K562 (cell line): ENCODE measurements at regions not wholly inside any gene's neighbourhood (a gene's known extent, or its start where the extent isn't known, plus 50 kb on each side); places are given as distances from the start of the nearest gene placed in this dataset.

ENCODE experiments used
- ATAC-seq: fragments of 200-7000 bp; cut with Tn5 transposase; 3 replicates; pipeline ENCODE4 v1.9.1; 2020; ENCODE audit warnings: moderate library complexity
- BruUV-seq: library from RNA; stranded (reverse); fragments of 400-500 nt; replicated peaks from 2 replicates; lab custom pipeline; 2021; lab: Mats Ljungman, UMichigan
- CTCF ChIA-PET: fragments of 300-600 bp; formaldehyde crosslinking; extraction: SDS; loops from one replicate; lab custom pipeline; 2021; ENCODE audit warnings: low intra/inter-chr PET ratio; lab: Yijun Ruan, JAX
- POLR2A ChIA-PET: fragments of 300-600, 350-650 bp; sonication (Branson Sonifier 250); formaldehyde crosslinking; extraction: SDS; loops from one replicate; lab custom pipeline; 2021; ENCODE audit warnings: antibody characterized with exemption, inconsistent platforms; lab: Yijun Ruan, JAX
- DNase-seq, 4 experiments: peaks; one replicate each; pipeline versions ENCODE4 v3.0.0 to v3.0.0-alpha.2; 2011 to 2018; ENCODE audit warnings: low spot score in 3 of 4, mixed read lengths in 3 of 4; ENCODE audit errors: extremely low read depth in 1 of 4
- FAIRE-seq: peaks from 2 replicates; lab custom pipeline; 2011; peaks lifted over from hg19 to GRCh38; lab: Jason Lieb, UNC
- H2AFZ ChIP-seq: 2 replicates; pipeline ENCODE4 v1.6.0; 2011; ENCODE audit warnings: low read depth, low read length, control low read depth, inconsistent platforms
- H3K27ac ChIP-seq: fragments of 200-600 bp; 3 replicates; pipeline ENCODE4 v1.8.0; 2011; ENCODE audit warnings: low read depth, mild to moderate bottlenecking, control low read depth, inconsistent platforms, low read length, moderate library complexity, mixed read lengths; ENCODE audit errors: extremely low read depth
- H3K27me3 ChIP-seq, 2 experiments: fragments of 300-600 bp in 1 of 2; 2 replicates in 1 of 2; 3 replicates in 1 of 2; pipeline versions ENCODE4 v1.6.0 to v1.8.0; 2011; ENCODE audit warnings: inconsistent platforms in 2 of 2, low read length in 2 of 2, mild to moderate bottlenecking in 1 of 2, mixed read lengths in 1 of 2, moderate library complexity in 1 of 2; ENCODE audit not compliant: control insufficient read depth in 2 of 2, insufficient read depth in 2 of 2
- H3K36me3 ChIP-seq: fragments of 300-600 bp; 3 replicates; pipeline ENCODE4 v1.8.0; 2011; ENCODE audit warnings: mild to moderate bottlenecking, low read length, inconsistent platforms; ENCODE audit not compliant: control insufficient read depth, insufficient read depth
- H3K4me1 ChIP-seq, 2 experiments: fragments of 200-600 bp in 1 of 2; replicated peaks in 1 of 2; 2 replicates in 1 of 2; 3 replicates in 1 of 2; pipeline versions ENCODE4 v1.5.1 to v1.8.0; 2011; ENCODE audit warnings: inconsistent platforms in 2 of 2, low read length in 2 of 2, mild to moderate bottlenecking in 1 of 2, mixed read lengths in 1 of 2, moderate library complexity in 1 of 2; ENCODE audit not compliant: control insufficient read depth in 2 of 2, insufficient read depth in 2 of 2
- H3K4me2 ChIP-seq: 2 replicates; pipeline ENCODE4 v1.6.1; 2011; ENCODE audit warnings: low read length, control low read depth, inconsistent platforms, mixed read lengths; ENCODE audit not compliant: insufficient read depth
- H3K4me3 ChIP-seq: fragments of 200-600 bp; sonication (generic), shearing (Covaris generic); 2 replicates; pipeline ENCODE4 v1.5.1; 2016; ENCODE audit warnings: control low read depth, inconsistent platforms
- H3K79me2 ChIP-seq: fragments of 200-600 bp; 3 replicates; pipeline ENCODE4 v1.8.0; 2011; ENCODE audit warnings: low read length, inconsistent platforms; ENCODE audit not compliant: control insufficient read depth, insufficient read depth
- H3K9ac ChIP-seq, 2 experiments: 2 replicates each; pipeline versions ENCODE4 v1.6.0 to v1.6.1; 2011; ENCODE audit warnings: low read depth in 2 of 2, low read length in 2 of 2, control low read depth in 1 of 2, inconsistent platforms in 1 of 2, mild to moderate bottlenecking in 1 of 2, mixed read lengths in 1 of 2; ENCODE audit not compliant: insufficient read depth in 1 of 2
- H3K9me1 ChIP-seq: one replicate; pipeline ENCODE4 v1.6.0; 2011; ENCODE audit warnings: inconsistent platforms, mild to moderate bottlenecking, low read length, moderate library complexity; ENCODE audit not compliant: control insufficient read depth, insufficient read depth
- H3K9me3 ChIP-seq: replicated peaks from 2 replicates; pipeline ENCODE4 v1.5.1; 2011; ENCODE audit warnings: low read depth, low read length, inconsistent platforms; ENCODE audit not compliant: control insufficient read depth, insufficient read depth
- H4K20me1 ChIP-seq: replicated peaks from 2 replicates; pipeline ENCODE4 v1.6.1; 2011; ENCODE audit warnings: low read length, inconsistent platforms, mixed read lengths; ENCODE audit not compliant: control insufficient read depth, insufficient read depth
- CAMTA2 ChIP-seq: fragments of 250-450 bp; sonication (Bioruptor Pico); conservative IDR thresholded peaks from 2 replicates; pipeline ENCODE4 v1.5.1; 2022
- HEY1 ChIP-seq: fragments of 250-450 bp; sonication (Bioruptor Pico); IDR thresholded peaks from 2 replicates; pipeline ENCODE4 v1.5.0; 2020; ENCODE audit warnings: mild to moderate bottlenecking, moderate library complexity, borderline replicate concordance
- KLF16 ChIP-seq: IDR thresholded peaks from 2 replicates; pipeline ENCODE4 v1.6.1; 2016; ENCODE audit warnings: antibody characterized with exemption
- PHF21A ChIP-seq: fragments of 450-650 bp; IDR thresholded peaks from 2 replicates; pipeline ENCODE4 v1.6.1; 2017; ENCODE audit warnings: low read depth, borderline replicate concordance
- RBM14 ChIP-seq: fragments of 200-400 bp; formaldehyde crosslinking; IDR thresholded peaks from 2 replicates; pipeline ENCODE4 v1.6.1; 2018; ENCODE audit warnings: low read depth, mild to moderate bottlenecking, low read length, moderate library complexity, borderline replicate concordance; ENCODE audit not compliant: insufficient read depth
- RBM22 ChIP-seq: fragments of 200-400 bp; formaldehyde crosslinking; IDR thresholded peaks from 2 replicates; pipeline ENCODE4 v1.6.1; 2018; ENCODE audit warnings: low read length, low read depth; ENCODE audit not compliant: poor library complexity, severe bottlenecking
- SUPT5H ChIP-seq: fragments of 450-650 bp; IDR thresholded peaks from 2 replicates; pipeline ENCODE4 v1.6.1; 2016
- ZBTB7A ChIP-seq: IDR thresholded peaks from 2 replicates; pipeline ENCODE4 v1.6.1; 2011; ENCODE audit warnings: low read depth, mild to moderate bottlenecking, low read length, moderate library complexity, borderline replicate concordance; ENCODE audit not compliant: control insufficient read depth
- ZNF282 ChIP-seq: sonication (generic); formaldehyde crosslinking; IDR thresholded peaks from 2 replicates; pipeline ENCODE4 v1.8.1; 2023; ENCODE audit warnings: missing genetic modification reagents
- WGBS: fragments of 100-300 bp; shearing (Covaris generic); methylation state at CpG from one replicate; pipeline ENCODE4 v1.1.6; 2016; ENCODE audit warnings: low coverage, mixed read lengths; ENCODE audit not compliant: insufficient coverage; ENCODE audit errors: missing lambda C conversion rate; 5-methylcytosine and 5-hydroxymethylcytosine counted together
- in situ Hi-C: fragments of 300-500 bp; cut with MboI; formaldehyde crosslinking; loops from 4 replicates; pipeline ENCODE4 v1.15.0; 2018; ENCODE audit warnings: inconsistent platforms, mixed read lengths
- intact Hi-C: fragments of 100-400 bp; cut with micrococcal nuclease; formaldehyde crosslinking; loops from 2 replicates; pipeline ENCODE4 v1.14.2; 2022
- TF ChIP-seq, protein P1 (sequence below): fragments of 250-450 bp; sonication (Bioruptor Pico); IDR thresholded peaks from 2 replicates; pipeline ENCODE4 v1.8.0; 2021; ENCODE audit warnings: moderate library complexity, mild to moderate bottlenecking, inconsistent platforms
- TF ChIP-seq, protein P2 (sequence below): fragments of 450-650 bp; IDR thresholded peaks from 2 replicates; pipeline ENCODE4 v1.6.1; 2016; ENCODE audit warnings: low read depth
- TF ChIP-seq, protein P3 (sequence below): sonication (generic); formaldehyde crosslinking; IDR thresholded peaks from 2 replicates; pipeline ENCODE4 v1.8.1; 2022; ENCODE audit warnings: missing genetic modification reagents

DNA sequence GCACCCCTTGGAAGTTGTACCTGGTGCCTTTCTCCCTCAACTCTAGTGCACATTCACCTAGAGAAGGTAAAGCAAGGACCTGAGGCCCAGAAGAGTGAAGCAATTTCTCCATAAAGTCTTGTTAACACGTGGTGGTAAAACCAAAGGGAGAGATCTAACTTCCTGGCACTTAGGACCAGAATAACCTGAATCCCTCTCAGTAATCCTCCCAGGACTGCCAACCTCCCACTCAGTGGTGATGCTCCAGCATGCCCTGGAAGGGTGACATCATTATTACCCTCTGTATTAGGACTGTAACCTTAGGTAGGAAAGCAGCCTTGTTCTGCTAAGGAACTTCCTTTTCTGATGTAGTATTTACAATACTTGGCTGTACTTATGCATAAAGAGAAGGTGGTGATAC lies 330.6 kb upstream of the MARCKS start:
- TF ChIP-seq HEY1 (CRISPR knock-in tag): no peak
- TF ChIP-seq CAMTA2 (CRISPR knock-in tag): no peak
- no peak for TF ChIP-seq KLF16
- TF ChIP-seq RBM14: no peak
- no peak for TF ChIP-seq SUPT5H
- no peak for TF ChIP-seq PHF21A
- TF ChIP-seq, protein P1, sequence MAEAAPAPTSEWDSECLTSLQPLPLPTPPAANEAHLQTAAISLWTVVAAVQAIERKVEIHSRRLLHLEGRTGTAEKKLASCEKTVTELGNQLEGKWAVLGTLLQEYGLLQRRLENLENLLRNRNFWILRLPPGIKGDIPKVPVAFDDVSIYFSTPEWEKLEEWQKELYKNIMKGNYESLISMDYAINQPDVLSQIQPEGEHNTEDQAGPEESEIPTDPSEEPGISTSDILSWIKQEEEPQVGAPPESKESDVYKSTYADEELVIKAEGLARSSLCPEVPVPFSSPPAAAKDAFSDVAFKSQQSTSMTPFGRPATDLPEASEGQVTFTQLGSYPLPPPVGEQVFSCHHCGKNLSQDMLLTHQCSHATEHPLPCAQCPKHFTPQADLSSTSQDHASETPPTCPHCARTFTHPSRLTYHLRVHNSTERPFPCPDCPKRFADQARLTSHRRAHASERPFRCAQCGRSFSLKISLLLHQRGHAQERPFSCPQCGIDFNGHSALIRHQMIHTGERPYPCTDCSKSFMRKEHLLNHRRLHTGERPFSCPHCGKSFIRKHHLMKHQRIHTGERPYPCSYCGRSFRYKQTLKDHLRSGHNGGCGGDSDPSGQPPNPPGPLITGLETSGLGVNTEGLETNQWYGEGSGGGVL (CRISPR knock-in tag): no peak
- TF ChIP-seq ZBTB7A: no peak
- TF ChIP-seq RBM22: no peak
- TF ChIP-seq, protein P2, sequence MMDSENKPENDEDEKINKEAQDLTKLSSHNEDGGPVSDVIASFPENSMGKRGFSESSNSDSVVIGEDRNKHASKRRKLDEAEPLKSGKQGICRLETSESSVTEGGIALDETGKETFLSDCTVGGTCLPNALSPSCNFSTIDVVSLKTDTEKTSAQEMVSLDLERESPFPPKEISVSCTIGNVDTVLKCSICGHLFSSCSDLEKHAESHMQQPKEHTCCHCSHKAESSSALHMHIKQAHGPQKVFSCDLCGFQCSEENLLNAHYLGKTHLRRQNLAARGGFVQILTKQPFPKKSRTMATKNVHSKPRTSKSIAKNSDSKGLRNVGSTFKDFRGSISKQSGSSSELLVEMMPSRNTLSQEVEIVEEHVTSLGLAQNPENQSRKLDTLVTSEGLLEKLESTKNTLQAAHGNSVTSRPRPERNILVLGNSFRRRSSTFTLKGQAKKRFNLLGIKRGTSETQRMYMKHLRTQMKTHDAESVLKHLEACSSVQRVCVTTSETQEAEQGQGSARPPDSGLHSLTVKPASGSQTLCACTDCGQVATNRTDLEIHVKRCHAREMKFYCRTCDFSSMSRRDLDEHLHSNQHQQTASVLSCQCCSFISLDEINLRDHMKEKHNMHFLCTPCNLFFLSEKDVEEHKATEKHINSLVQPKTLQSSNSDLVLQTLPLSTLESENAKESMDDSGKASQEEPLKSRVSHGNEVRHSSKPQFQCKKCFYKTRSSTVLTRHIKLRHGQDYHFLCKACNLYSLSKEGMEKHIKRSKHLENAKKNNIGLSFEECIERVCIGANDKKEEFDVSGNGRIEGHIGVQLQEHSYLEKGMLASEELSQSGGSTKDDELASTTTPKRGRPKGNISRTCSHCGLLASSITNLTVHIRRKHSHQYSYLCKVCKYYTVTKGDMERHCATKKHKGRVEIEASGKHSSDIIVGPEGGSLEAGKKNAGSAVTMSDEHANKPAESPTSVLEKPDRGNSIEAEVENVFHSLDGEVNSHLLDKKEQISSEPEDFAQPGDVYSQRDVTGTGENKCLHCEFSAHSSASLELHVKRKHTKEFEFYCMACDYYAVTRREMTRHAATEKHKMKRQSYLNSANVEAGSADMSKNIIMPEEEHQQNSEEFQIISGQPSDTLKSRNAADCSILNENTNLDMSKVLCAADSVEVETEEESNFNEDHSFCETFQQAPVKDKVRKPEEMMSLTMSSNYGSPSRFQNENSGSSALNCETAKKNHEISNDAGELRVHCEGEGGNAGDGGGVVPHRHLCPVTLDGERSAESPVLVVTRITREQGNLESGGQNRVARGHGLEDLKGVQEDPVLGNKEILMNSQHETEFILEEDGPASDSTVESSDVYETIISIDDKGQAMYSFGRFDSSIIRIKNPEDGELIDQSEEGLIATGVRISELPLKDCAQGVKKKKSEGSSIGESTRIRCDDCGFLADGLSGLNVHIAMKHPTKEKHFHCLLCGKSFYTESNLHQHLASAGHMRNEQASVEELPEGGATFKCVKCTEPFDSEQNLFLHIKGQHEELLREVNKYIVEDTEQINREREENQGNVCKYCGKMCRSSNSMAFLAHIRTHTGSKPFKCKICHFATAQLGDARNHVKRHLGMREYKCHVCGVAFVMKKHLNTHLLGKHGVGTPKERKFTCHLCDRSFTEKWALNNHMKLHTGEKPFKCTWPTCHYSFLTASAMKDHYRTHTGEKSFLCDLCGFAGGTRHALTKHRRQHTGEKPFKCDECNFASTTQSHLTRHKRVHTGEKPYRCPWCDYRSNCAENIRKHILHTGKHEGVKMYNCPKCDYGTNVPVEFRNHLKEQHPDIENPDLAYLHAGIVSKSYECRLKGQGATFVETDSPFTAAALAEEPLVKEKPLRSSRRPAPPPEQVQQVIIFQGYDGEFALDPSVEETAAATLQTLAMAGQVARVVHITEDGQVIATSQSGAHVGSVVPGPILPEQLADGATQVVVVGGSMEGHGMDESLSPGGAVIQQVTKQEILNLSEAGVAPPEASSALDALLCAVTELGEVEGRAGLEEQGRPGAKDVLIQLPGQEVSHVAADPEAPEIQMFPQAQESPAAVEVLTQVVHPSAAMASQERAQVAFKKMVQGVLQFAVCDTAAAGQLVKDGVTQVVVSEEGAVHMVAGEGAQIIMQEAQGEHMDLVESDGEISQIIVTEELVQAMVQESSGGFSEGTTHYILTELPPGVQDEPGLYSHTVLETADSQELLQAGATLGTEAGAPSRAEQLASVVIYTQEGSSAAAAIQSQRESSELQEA: no peak
- TF ChIP-seq ZNF282 (CRISPR knock-in tag): no peak
- TF ChIP-seq, protein P3, sequence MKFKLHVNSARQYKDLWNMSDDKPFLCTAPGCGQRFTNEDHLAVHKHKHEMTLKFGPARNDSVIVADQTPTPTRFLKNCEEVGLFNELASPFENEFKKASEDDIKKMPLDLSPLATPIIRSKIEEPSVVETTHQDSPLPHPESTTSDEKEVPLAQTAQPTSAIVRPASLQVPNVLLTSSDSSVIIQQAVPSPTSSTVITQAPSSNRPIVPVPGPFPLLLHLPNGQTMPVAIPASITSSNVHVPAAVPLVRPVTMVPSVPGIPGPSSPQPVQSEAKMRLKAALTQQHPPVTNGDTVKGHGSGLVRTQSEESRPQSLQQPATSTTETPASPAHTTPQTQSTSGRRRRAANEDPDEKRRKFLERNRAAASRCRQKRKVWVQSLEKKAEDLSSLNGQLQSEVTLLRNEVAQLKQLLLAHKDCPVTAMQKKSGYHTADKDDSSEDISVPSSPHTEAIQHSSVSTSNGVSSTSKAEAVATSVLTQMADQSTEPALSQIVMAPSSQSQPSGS (CRISPR knock-in tag): no peak
- no peaks in the 10 kb centered on the region for H3K4me1 ChIP-seq
- no peaks in the 10 kb centered on the region for H4K20me1 ChIP-seq
- CTCF ChIA-PET: no interaction called here
- H3K4me2 ChIP-seq: no peak overlapping the region
- no peaks in the 10 kb centered on the region for H3K27me3 ChIP-seq
- POLR2A ChIA-PET: no interaction called here
- no peaks in the 10 kb centered on the region for H3K9me1 ChIP-seq
- 0% methylated on average over 1 of the region's 1 CpG for WGBS
- no peak overlapping the region for H3K27ac ChIP-seq
- no TSS peak for BruUV-seq
- H3K4me3 ChIP-seq: no peak overlapping the region
- DNase-seq (no peak), FAIRE-seq (no peak), ATAC-seq (no peak)
- no peaks in the 10 kb centered on the region for H3K36me3 ChIP-seq
- no peaks in the 10 kb centered on the region for H3K79me2 ChIP-seq
- intact Hi-C loops (no loop called here), in situ Hi-C loops (no loop called here)
- no peak overlapping the region for H2AFZ ChIP-seq
- no peaks in the 10 kb centered on the region for H3K9me3 ChIP-seq
- H3K9ac ChIP-seq: no peak overlapping the region
